ENCODE measurements at regions not wholly inside any gene's neighbourhood (a gene's known extent, or its start where the extent isn't known, plus 50 kb on each side); places are given as distances from the start of the nearest gene placed in this dataset.

- no peaks in the 10 kb centered on the region for H3K9me3 ChIP-seq (ENCODE audit: control insufficient read depth, insufficient read depth, low read depth, low read length)
- peaks cover 12% of the 10 kb centered on the region for H3K4me1 ChIP-seq (ENCODE audit: control insufficient read depth, extremely low read depth, insufficient read depth, low read length)
- H3K79me2 ChIP-seq (ENCODE audit: control insufficient read depth, insufficient read depth, low read length): no peaks in the 10 kb centered on the region
- no peaks in the 10 kb centered on the region for H3K27me3 ChIP-seq (ENCODE audit: control insufficient read depth, insufficient read depth, low read length)
- no peaks in the 10 kb centered on the region for H3K36me3 ChIP-seq (ENCODE audit: control insufficient read depth, insufficient read depth, low read length)
- no peaks in the 10 kb centered on the region for H4K20me1 ChIP-seq (ENCODE audit: control insufficient read depth, extremely low read depth, insufficient read depth, low read length)
- peak overlapping the region; percentile 9 for H3K27ac ChIP-seq (ENCODE audit: insufficient read depth, low read length)
- DNase-seq (ENCODE audit: low read depth in 2 of 2): peak; percentile 46 to 78
- TF ChIP-seq EZH2 (IDR thresholded peaks at IDR 0.05; ENCODE audit: low read length, missing control alignments): no peak
- TF ChIP-seq, protein P1, sequence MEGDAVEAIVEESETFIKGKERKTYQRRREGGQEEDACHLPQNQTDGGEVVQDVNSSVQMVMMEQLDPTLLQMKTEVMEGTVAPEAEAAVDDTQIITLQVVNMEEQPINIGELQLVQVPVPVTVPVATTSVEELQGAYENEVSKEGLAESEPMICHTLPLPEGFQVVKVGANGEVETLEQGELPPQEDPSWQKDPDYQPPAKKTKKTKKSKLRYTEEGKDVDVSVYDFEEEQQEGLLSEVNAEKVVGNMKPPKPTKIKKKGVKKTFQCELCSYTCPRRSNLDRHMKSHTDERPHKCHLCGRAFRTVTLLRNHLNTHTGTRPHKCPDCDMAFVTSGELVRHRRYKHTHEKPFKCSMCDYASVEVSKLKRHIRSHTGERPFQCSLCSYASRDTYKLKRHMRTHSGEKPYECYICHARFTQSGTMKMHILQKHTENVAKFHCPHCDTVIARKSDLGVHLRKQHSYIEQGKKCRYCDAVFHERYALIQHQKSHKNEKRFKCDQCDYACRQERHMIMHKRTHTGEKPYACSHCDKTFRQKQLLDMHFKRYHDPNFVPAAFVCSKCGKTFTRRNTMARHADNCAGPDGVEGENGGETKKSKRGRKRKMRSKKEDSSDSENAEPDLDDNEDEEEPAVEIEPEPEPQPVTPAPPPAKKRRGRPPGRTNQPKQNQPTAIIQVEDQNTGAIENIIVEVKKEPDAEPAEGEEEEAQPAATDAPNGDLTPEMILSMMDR (conservative IDR thresholded peaks at IDR 0.05 in 1 of 2, IDR thresholded peaks at IDR 0.05 in 1 of 2; ENCODE audit: low read depth in 1 of 2, low read length in 2 of 2): no peak
- H3K4me3 ChIP-seq (replicated peaks in 1 of 4; ENCODE audit: control extremely low read depth in 1 of 4, insufficient read depth in 1 of 4, low read depth in 3 of 4, low read length in 4 of 4): no peak overlapping the region
- H3K4me2 ChIP-seq (ENCODE audit: extremely low read depth, insufficient read depth, low read length): no peak overlapping the region
- no peak overlapping the region for H2AFZ ChIP-seq (ENCODE audit: low read length)
- H3K9ac ChIP-seq (ENCODE audit: insufficient read depth, low read length): peak overlapping the region; percentile 4
These were observed 78.4 kb upstream of the SLC45A1 start for GRCh38 chr1:8239306-8240023.

GRCh38 chr1:8239039-8239305 is 78.9 kb upstream of the SLC45A1 start:
- H3K9ac ChIP-seq (ENCODE audit: insufficient read depth, low read length): no peak overlapping the region
- H3K4me2 ChIP-seq (ENCODE audit: extremely low read depth, insufficient read depth, low read length): no peak overlapping the region
- H3K4me1 ChIP-seq (ENCODE audit: control insufficient read depth, extremely low read depth, insufficient read depth, low read length): peaks cover 12% of the 10 kb centered on the region
- H4K20me1 ChIP-seq (ENCODE audit: control insufficient read depth, extremely low read depth, insufficient read depth, low read length): no peaks in the 10 kb centered on the region
- H3K9me3 ChIP-seq (ENCODE audit: control insufficient read depth, insufficient read depth, low read depth, low read length): no peaks in the 10 kb centered on the region
- no peaks in the 10 kb centered on the region for H3K79me2 ChIP-seq (ENCODE audit: control insufficient read depth, insufficient read depth, low read length)
- peak; percentile 63 to 76 for DNase-seq (ENCODE audit: low read depth in 2 of 2)
- H3K27me3 ChIP-seq (ENCODE audit: control insufficient read depth, insufficient read depth, low read length): no peaks in the 10 kb centered on the region
- H3K36me3 ChIP-seq (ENCODE audit: control insufficient read depth, insufficient read depth, low read length): no peaks in the 10 kb centered on the region
- TF ChIP-seq, protein P1 (conservative IDR thresholded peaks at IDR 0.05 in 1 of 2, IDR thresholded peaks at IDR 0.05 in 1 of 2; ENCODE audit: low read depth in 1 of 2, low read length in 2 of 2): peak; percentile 49 to 55
- TF ChIP-seq EZH2 (IDR thresholded peaks at IDR 0.05; ENCODE audit: low read length, missing control alignments): no peak
- H2AFZ ChIP-seq (ENCODE audit: low read length): no peak overlapping the region
- H3K4me3 ChIP-seq (replicated peaks in 1 of 4; ENCODE audit: control extremely low read depth in 1 of 4, insufficient read depth in 1 of 4, low read depth in 3 of 4, low read length in 4 of 4): no peak overlapping the region
- peak overlapping the region; percentile 9 for H3K27ac ChIP-seq (ENCODE audit: insufficient read depth, low read length)

DNA sequence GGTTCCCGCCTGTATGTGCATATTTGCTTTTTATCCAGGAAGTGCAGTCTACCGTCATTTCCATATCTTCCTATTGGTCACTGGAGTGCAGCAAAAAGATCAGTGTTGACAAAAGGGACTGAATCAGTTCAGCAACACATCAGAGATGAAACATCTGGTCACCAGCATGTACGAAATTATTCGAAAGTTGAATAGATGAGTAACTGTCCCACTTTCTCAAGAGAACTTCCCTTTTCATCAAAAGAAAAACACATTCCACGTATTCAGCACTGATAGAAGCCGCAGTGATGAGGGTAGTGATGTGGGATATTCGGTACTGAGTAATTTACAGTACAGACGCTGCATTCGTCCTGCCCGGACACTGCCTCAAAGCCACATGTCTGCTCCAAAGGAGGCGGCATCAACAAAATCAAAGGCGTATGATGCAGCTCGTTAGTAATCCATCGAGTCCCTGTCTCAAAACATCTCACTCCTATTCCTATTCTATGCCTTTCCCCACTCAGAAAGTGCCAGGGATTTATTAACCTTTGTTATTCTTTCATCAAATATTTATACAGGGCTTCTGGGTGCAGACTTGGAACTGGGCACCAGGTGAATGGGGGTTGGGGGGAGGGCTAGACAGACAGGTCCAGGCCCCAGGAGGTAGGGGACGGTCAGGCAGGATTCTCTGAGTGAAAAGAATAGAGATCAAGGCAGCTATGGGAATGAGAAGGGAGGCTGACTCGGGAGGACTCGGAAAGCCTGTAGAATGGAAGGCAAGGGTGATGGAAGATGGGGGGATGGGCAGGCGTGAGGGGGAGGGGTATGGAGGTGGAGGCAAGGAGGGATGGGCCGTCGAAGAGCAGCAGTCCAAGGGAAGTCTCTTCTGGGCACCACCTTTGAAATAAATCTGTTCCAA is 79.5 kb upstream of the SLC45A1 start:
- no peak for TF ChIP-seq EZH2 (IDR thresholded peaks at IDR 0.05; ENCODE audit: low read length, missing control alignments)
- TF ChIP-seq, protein P1 (conservative IDR thresholded peaks at IDR 0.05 in 1 of 2, IDR thresholded peaks at IDR 0.05 in 1 of 2; ENCODE audit: low read depth in 1 of 2, low read length in 2 of 2): no peak
- peak; percentile 91 to 98 for DNase-seq (ENCODE audit: low read depth in 2 of 2)
- peaks cover 12% of the 10 kb centered on the region for H3K4me1 ChIP-seq (ENCODE audit: control insufficient read depth, extremely low read depth, insufficient read depth, low read length)
- H3K79me2 ChIP-seq (ENCODE audit: control insufficient read depth, insufficient read depth, low read length): no peaks in the 10 kb centered on the region
- peak overlapping the region; percentile 68 for H3K4me2 ChIP-seq (ENCODE audit: extremely low read depth, insufficient read depth, low read length)
- peak overlapping the region; percentile 82 for H3K27ac ChIP-seq (ENCODE audit: insufficient read depth, low read length)
- no peaks in the 10 kb centered on the region for H3K36me3 ChIP-seq (ENCODE audit: control insufficient read depth, insufficient read depth, low read length)
- no peak overlapping the region for H2AFZ ChIP-seq (ENCODE audit: low read length)
- H3K9me3 ChIP-seq (ENCODE audit: control insufficient read depth, insufficient read depth, low read depth, low read length): no peaks in the 10 kb centered on the region
- H3K27me3 ChIP-seq (ENCODE audit: control insufficient read depth, insufficient read depth, low read length): no peaks in the 10 kb centered on the region
- no peaks in the 10 kb centered on the region for H4K20me1 ChIP-seq (ENCODE audit: control insufficient read depth, extremely low read depth, insufficient read depth, low read length)
- peak overlapping the region in 2 of 4 experiments; percentile 4 to 25 for H3K4me3 ChIP-seq (replicated peaks in 1 of 4; ENCODE audit: control extremely low read depth in 1 of 4, insufficient read depth in 1 of 4, low read depth in 3 of 4, low read length in 4 of 4)
- H3K9ac ChIP-seq (ENCODE audit: insufficient read depth, low read length): peak overlapping the region; percentile 58
